Upper lobe of right lung (tissue), 1 donor: ENCODE measurements at regions not wholly inside any gene's neighbourhood (a gene's known extent, or its start where the extent isn't known, plus 50 kb on each side); places are given as distances from the start of the nearest gene placed in this dataset.

Experiments
- ATAC-seq: fragments of 200-7000 bp; cut with Tn5 transposase; one replicate; pipeline ENCODE4 v1.9.1; 2020; ENCODE audit warnings: mild to moderate bottlenecking, moderate library complexity
- DNase-seq: peaks from one replicate; pipeline ENCODE4 v3.0.0-alpha.2; 2020
- H3K27ac ChIP-seq: fragments of 200-600 bp; one replicate; pipeline ENCODE4 v1.8.0; 2022
- H3K27me3 ChIP-seq: fragments of 200-600 bp; one replicate; pipeline ENCODE4 v1.8.0; 2022; ENCODE audit warnings: mild to moderate bottlenecking
- H3K36me3 ChIP-seq: fragments of 200-600 bp; one replicate; pipeline ENCODE4 v1.8.0; 2022
- H3K4me1 ChIP-seq: fragments of 200-600 bp; one replicate; pipeline ENCODE4 v1.8.0; 2022
- H3K4me3 ChIP-seq: fragments of 200-600 bp; one replicate; pipeline ENCODE4 v1.8.0; 2022; ENCODE audit warnings: mild to moderate bottlenecking
- H3K9me3 ChIP-seq: fragments of 200-600 bp; one replicate; pipeline ENCODE4 v1.8.0; 2022
- intact Hi-C: fragments of 100-400 bp; cut with DNase I; formaldehyde crosslinking; loops from one replicate; pipeline ENCODE4 v1.11.0; 2022
- TF ChIP-seq, protein P1 (sequence below): fragments of 200-600 bp; IDR thresholded peaks from one replicate; pipeline ENCODE4 v1.8.0; 2022; ENCODE audit warnings: antibody characterized with exemption
- donor health status: DM: no; HTN: yes; CAD: no; lungs with severe emphysema.

DNA sequence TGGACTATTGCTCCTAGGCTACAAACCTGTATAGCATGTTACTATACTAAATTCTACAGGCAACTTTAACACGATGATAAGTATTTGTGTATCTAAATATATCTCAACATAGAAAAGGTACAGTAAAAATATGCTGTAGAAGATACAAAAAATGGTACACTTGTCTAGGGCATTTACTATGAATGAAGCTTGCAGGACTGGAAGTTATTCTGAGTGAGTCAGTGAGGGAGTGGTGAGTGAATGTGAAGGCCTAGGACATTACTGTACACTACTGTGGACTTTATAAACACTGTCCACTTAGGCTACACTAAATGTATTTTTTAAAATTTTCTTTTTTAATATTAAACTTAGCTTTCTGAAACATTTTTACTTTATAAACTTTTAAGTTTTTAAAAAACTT, 140.5 kb upstream of the SGO1 start:
- intact Hi-C loops, result no loop called here
- no peaks in the 10 kb centered on the region for H3K4me1 ChIP-seq
- no peaks in the 10 kb centered on the region for H3K9me3 ChIP-seq
- no peaks in the 10 kb centered on the region for H3K27me3 ChIP-seq
- DNase-seq, result no peak
- TF ChIP-seq, protein P1, sequence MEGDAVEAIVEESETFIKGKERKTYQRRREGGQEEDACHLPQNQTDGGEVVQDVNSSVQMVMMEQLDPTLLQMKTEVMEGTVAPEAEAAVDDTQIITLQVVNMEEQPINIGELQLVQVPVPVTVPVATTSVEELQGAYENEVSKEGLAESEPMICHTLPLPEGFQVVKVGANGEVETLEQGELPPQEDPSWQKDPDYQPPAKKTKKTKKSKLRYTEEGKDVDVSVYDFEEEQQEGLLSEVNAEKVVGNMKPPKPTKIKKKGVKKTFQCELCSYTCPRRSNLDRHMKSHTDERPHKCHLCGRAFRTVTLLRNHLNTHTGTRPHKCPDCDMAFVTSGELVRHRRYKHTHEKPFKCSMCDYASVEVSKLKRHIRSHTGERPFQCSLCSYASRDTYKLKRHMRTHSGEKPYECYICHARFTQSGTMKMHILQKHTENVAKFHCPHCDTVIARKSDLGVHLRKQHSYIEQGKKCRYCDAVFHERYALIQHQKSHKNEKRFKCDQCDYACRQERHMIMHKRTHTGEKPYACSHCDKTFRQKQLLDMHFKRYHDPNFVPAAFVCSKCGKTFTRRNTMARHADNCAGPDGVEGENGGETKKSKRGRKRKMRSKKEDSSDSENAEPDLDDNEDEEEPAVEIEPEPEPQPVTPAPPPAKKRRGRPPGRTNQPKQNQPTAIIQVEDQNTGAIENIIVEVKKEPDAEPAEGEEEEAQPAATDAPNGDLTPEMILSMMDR, result no peak
- H3K4me3 ChIP-seq, result no peak overlapping the region
- ATAC-seq, result no peak
- no peak overlapping the region for H3K27ac ChIP-seq
- no peaks in the 10 kb centered on the region for H3K36me3 ChIP-seq

DNA sequence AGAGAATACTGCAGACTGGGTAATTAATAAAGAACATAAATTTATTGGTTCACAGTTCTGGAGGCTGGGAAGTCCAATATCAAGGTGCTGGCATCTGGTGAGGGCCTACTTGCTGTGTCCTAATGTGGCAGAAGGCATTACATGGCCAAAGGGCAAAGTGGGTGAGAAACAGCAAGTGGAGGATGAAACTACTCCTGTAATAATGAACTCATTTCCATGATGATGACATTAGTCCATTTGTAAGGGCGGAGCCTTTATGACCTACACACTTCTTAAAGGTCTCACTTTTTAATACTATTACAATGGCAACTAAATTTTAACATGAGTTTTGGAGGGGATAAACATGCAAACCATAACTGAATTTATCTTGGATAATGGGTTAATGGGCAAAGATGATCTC, 139.6 kb upstream of the SGO1 start:
- no peaks in the 10 kb centered on the region for H3K9me3 ChIP-seq
- H3K27me3 ChIP-seq, result no peaks in the 10 kb centered on the region
- DNase-seq (no peak), ATAC-seq (no peak)
- no peak overlapping the region for H3K27ac ChIP-seq
- no peaks in the 10 kb centered on the region for H3K36me3 ChIP-seq
- intact Hi-C loops, result no loop called here
- H3K4me3 ChIP-seq, result no peak overlapping the region
- no peaks in the 10 kb centered on the region for H3K4me1 ChIP-seq
- TF ChIP-seq, protein P1, result no peak

DNA sequence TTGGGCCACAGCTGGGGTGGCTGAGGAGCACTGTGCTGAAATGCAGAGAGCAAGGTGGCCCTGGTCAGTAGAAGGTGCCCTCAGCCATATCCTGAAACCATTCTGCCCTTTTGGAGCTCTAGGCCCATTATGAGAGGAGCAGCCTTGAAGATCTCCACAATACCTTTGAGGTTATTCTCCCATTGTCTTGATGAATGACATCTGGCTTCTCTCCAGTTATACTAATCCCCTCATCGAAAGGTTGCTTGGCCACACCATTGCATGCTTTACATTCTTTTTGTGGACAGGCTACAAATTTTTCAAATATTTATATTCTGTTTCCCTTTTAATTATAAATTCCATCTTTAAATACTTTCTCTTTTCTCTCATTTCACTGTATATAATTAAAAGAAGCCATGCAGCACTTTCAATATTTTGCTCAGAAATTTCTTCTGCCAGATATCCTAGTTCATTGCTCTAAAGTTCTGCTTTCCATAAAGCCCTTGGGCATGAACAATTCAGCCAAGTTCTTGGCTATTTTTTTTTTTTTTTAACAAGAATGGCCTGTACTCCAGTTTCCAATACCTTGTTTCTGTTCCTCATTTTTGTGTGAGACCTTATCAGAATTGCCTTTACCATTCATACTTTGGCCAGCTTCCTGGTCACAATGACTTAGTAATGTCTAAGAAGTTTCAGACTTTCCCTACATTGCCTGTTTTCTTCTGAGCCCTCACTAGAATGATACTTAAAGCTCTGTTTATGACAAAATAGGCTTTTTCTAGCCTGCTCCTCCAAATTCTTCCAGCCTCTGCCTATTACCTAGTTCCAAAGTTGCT, 138.9 kb upstream of the SGO1 start:
- H3K36me3 ChIP-seq, result no peaks in the 10 kb centered on the region
- intact Hi-C loops, result no loop called here
- no peaks in the 10 kb centered on the region for H3K27me3 ChIP-seq
- ATAC-seq (peak; percentile 64), DNase-seq (no peak)
- no peaks in the 10 kb centered on the region for H3K9me3 ChIP-seq
- TF ChIP-seq, protein P1, result no peak
- H3K4me3 ChIP-seq, result no peak overlapping the region
- H3K27ac ChIP-seq, result no peak overlapping the region
- H3K4me1 ChIP-seq, result no peaks in the 10 kb centered on the region

DNA sequence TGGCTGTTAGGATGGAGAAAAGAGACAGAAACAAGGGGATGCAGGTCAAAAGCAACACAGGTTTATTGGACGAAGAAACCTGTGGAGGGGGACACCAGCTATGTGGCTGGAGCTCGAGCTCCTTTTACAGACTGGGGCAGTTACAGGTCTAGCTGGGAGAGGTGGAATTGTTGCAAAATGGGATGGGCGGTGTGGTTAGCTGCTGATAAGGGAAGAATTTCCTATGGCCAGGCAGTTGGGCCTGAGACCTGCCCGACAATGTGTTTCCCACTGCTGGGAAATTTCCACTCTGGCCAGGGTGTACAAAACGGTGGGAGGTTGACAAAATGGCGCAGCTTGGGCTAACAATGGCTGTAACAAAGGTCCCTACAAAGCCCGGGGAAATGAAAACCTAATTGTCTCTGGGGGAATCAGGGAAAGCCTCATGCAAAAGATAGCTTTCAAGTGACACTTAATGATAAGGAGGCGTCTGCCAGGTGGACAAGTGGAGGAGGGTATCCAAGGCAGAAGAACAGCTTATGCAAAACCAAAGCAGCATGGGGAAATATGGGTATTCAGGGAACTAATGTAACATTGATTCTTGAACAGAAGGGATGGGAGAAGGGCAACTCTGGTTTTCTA, 137.4 kb upstream of the SGO1 start:
- no peaks in the 10 kb centered on the region for H3K36me3 ChIP-seq
- DNase-seq (no peak), ATAC-seq (no peak)
- TF ChIP-seq, protein P1, result no peak
- H3K27ac ChIP-seq, result no peak overlapping the region
- H3K9me3 ChIP-seq, result no peaks in the 10 kb centered on the region
- H3K27me3 ChIP-seq, result no peaks in the 10 kb centered on the region
- no peak overlapping the region for H3K4me3 ChIP-seq
- intact Hi-C loops, result no loop called here
- no peaks in the 10 kb centered on the region for H3K4me1 ChIP-seq

DNA sequence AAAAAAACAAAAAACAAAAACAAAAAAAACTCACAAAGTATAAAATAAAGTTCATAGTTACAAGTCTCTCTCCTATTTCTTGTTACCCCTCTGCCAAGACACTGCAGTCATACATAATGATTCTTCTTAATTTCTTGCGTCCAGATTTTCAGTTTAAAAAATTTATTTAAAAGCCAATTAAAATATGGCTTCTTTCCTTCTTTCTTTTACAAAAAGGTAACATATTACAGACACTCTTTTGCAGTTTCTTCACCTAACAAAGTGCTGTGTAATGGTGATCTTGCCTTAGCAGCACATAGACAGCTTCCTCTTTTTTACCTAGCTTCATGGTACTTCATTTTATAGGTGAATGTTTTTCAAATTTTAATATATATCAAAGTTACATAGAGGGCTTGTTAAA, 136.1 kb upstream of the SGO1 start:
- no peaks in the 10 kb centered on the region for H3K4me1 ChIP-seq
- intact Hi-C loops, result no loop called here
- H3K4me3 ChIP-seq, result no peak overlapping the region
- TF ChIP-seq, protein P1, result no peak
- DNase-seq, result no peak
- no peak overlapping the region for H3K27ac ChIP-seq
- no peaks in the 10 kb centered on the region for H3K9me3 ChIP-seq
- no peaks in the 10 kb centered on the region for H3K36me3 ChIP-seq
- ATAC-seq, result no peak
- no peaks in the 10 kb centered on the region for H3K27me3 ChIP-seq
